GM12878 (cell line): ENCODE measurements at regions not wholly inside any gene's neighbourhood (a gene's known extent, or its start where the extent isn't known, plus 50 kb on each side); places are given as distances from the start of the nearest gene placed in this dataset.

Source experiments
- ATAC-seq: fragments of 200-7000 bp; cut with Tn5 transposase; 3 replicates; pipeline ENCODE4 v1.9.1; 2020; ENCODE audit warnings: mild to moderate bottlenecking, moderate library complexity
- BruUV-seq: library from RNA; stranded (reverse); fragments of 400-500 nt; replicated peaks from 2 replicates; lab custom pipeline; 2021; lab: Mats Ljungman, UMichigan
- CTCF ChIA-PET: fragments of 300-600 bp; sonication (Branson Sonifier 250); formaldehyde crosslinking; extraction: SDS; loops from one replicate; lab custom pipeline; 2021; ENCODE audit warnings: inconsistent platforms; lab: Yijun Ruan, JAX
- POLR2A ChIA-PET: fragments of 350-600 bp; formaldehyde crosslinking; extraction: SDS; loops from one replicate; lab custom pipeline; 2021; ENCODE audit warnings: inconsistent platforms; lab: Charles Lee
- RAD21 ChIA-PET: fragments of 300-600 bp; sonication (Branson Sonifier 250); formaldehyde crosslinking; loops from one replicate; lab custom pipeline; 2023; ENCODE audit warnings: antibody characterized with exemption; ENCODE audit not compliant: unreplicated experiment; lab: Charles Lee
- SMC1A ChIA-PET: fragments of 300-600 bp; sonication (Branson Sonifier 250); formaldehyde crosslinking; loops from one replicate; lab custom pipeline; 2023; ENCODE audit not compliant: unreplicated experiment, uncharacterized antibody; lab: Charles Lee
- DNase-seq: peaks from one replicate; pipeline ENCODE4 v3.0.0-alpha.2; 2011; ENCODE audit warnings: low read depth, low spot score
- FAIRE-seq: peaks from 3 replicates; lab custom pipeline; 2011; peaks lifted over from hg19 to GRCh38; lab: Jason Lieb, UNC
- H2AFZ ChIP-seq: 2 replicates; pipeline ENCODE4 v1.6.0; 2011; ENCODE audit warnings: low read depth, low read length, control low read depth; ENCODE audit not compliant: control insufficient read depth
- H3K27ac ChIP-seq: 2 replicates; pipeline ENCODE4 v1.5.1; 2011; ENCODE audit warnings: control low read depth; ENCODE audit not compliant: control insufficient read depth, insufficient read depth
- H3K27me3 ChIP-seq, 2 experiments: replicated peaks in 1 of 2; 2 replicates each; pipeline versions ENCODE4 v1.6.0 to v1.6.1; 2011; ENCODE audit warnings: low read length in 1 of 2; ENCODE audit not compliant: control insufficient read depth in 2 of 2, insufficient read depth in 2 of 2
- H3K36me3 ChIP-seq, 2 experiments: 2 replicates each; pipeline ENCODE4 v1.5.1; 2011; ENCODE audit warnings: low read length in 1 of 2; ENCODE audit not compliant: control insufficient read depth in 2 of 2, insufficient read depth in 2 of 2
- H3K4me1 ChIP-seq: 2 replicates; pipeline ENCODE4 v1.6.1; 2011; ENCODE audit warnings: mild to moderate bottlenecking, low read length, moderate library complexity, mixed read lengths; ENCODE audit not compliant: control insufficient read depth, insufficient read depth
- H3K4me2 ChIP-seq: 2 replicates; pipeline ENCODE4 v1.6.0; 2011; ENCODE audit warnings: control low read depth; ENCODE audit not compliant: control insufficient read depth, insufficient read depth
- H3K4me3 ChIP-seq: fragments of 200-600 bp; sonication (generic); 2 replicates; pipeline ENCODE4 v1.5.1; 2016
- H3K79me2 ChIP-seq: 2 replicates; pipeline ENCODE4 v1.6.0; 2011; ENCODE audit warnings: low read length; ENCODE audit not compliant: control insufficient read depth, insufficient read depth
- H3K9ac ChIP-seq: 2 replicates; pipeline ENCODE4 v1.8.0; 2011; ENCODE audit warnings: low read length, control low read depth, mixed read lengths; ENCODE audit not compliant: control insufficient read depth, insufficient read depth
- H3K9me3 ChIP-seq: replicated peaks from 3 replicates; pipeline ENCODE4 v1.5.1; 2011; ENCODE audit warnings: mild to moderate bottlenecking, low read length; ENCODE audit not compliant: control insufficient read depth, insufficient read depth
- H4K20me1 ChIP-seq: 2 replicates; pipeline ENCODE4 v1.6.0; 2011; ENCODE audit not compliant: control insufficient read depth, insufficient read depth
- DPF2 ChIP-seq: fragments of 450-650 bp; IDR thresholded peaks from 2 replicates; pipeline ENCODE4 v1.6.1; 2017; ENCODE audit warnings: mild to moderate bottlenecking
- E4F1 ChIP-seq: fragments of 450-650 bp; IDR thresholded peaks from 2 replicates; pipeline ENCODE4 v1.6.1; 2018; ENCODE audit warnings: borderline replicate concordance, mild to moderate bottlenecking; ENCODE audit not compliant: partially characterized antibody
- EGR1 ChIP-seq, 2 experiments: IDR thresholded peaks; 1 replicate in 1 of 2; 2 replicates in 1 of 2; pipeline ENCODE4 v1.6.1; 2011 to 2012; ENCODE audit warnings: low read depth in 2 of 2, low read length in 2 of 2, borderline replicate concordance in 1 of 2, mild to moderate bottlenecking in 1 of 2, moderate library complexity in 1 of 2
- ELK1 ChIP-seq: IDR thresholded peaks from 2 replicates; pipeline ENCODE4 v1.6.1; 2012; ENCODE audit warnings: low read depth, low read length, improper control_type of control experiment
- EZH2 ChIP-seq: IDR thresholded peaks from 2 replicates; pipeline ENCODE4 v1.6.1; 2012; ENCODE audit warnings: low read depth, mild to moderate bottlenecking, control low read depth, inconsistent platforms, low read length, borderline replicate concordance; ENCODE audit not compliant: control insufficient read depth
- HCFC1 ChIP-seq: fragments of 150-350 bp; IDR thresholded peaks from 2 replicates; pipeline ENCODE4 v1.6.1; 2014; ENCODE audit warnings: low read length
- MEF2B ChIP-seq: fragments of 450-650 bp; IDR thresholded peaks from 2 replicates; pipeline ENCODE4 v1.6.1; 2018; ENCODE audit warnings: mild to moderate bottlenecking, moderate library complexity; ENCODE audit not compliant: partially characterized antibody, poor library complexity, severe bottlenecking
- RB1 ChIP-seq: fragments of 450-650 bp; formaldehyde crosslinking; IDR thresholded peaks from 2 replicates; pipeline ENCODE4 v1.6.1; 2017; ENCODE audit warnings: mild to moderate bottlenecking, borderline replicate concordance
- SIN3A ChIP-seq: IDR thresholded peaks from 2 replicates; pipeline ENCODE4 v1.6.1; 2012; ENCODE audit warnings: low read depth, low read length, improper control_type of control experiment
- SMC3 ChIP-seq: IDR thresholded peaks from 2 replicates; pipeline ENCODE4 v1.6.1; 2011; ENCODE audit warnings: low read length, improper control_type of control experiment, borderline replicate concordance
- WRNIP1 ChIP-seq: IDR thresholded peaks from 2 replicates; pipeline ENCODE4 v1.6.1; 2011; ENCODE audit warnings: low read depth, low read length, improper control_type of control experiment, borderline replicate concordance
- ZNF24 ChIP-seq: fragments of 450-650 bp; IDR thresholded peaks from 2 replicates; pipeline ENCODE4 v1.6.1; 2017; ENCODE audit warnings: antibody characterized with exemption, mild to moderate bottlenecking
- WGBS: methylation state at CpG from one replicate; pipeline ENCODE4 v1.1.6; 2016; ENCODE audit warnings: low lambda C conversion rate; ENCODE audit not compliant: insufficient replicate concordance, insufficient coverage; ENCODE audit errors: missing lambda C conversion rate; 5-methylcytosine and 5-hydroxymethylcytosine counted together
- in situ Hi-C: fragments of 300-500 bp; cut with MboI; formaldehyde crosslinking; loops from 9 replicates; pipeline ENCODE4 v1.14.3; 2018; ENCODE audit warnings: mixed read lengths
- intact Hi-C: fragments of 100-400 bp; cut with micrococcal nuclease; formaldehyde crosslinking; loops from one replicate; pipeline ENCODE4 v1.14.2; 2022; ENCODE audit not compliant: unreplicated experiment
- TF ChIP-seq, protein P1 (sequence below): fragments of 450-650 bp; IDR thresholded peaks from 2 replicates; pipeline ENCODE4 v1.6.1; 2017; ENCODE audit warnings: borderline replicate concordance
- TF ChIP-seq, protein P2 (sequence below): fragments of 450-650 bp; IDR thresholded peaks from 2 replicates; pipeline ENCODE4 v1.6.1; 2016; ENCODE audit warnings: mild to moderate bottlenecking, moderate library complexity, borderline replicate concordance
- TF ChIP-seq, protein P3 (sequence below): IDR thresholded peaks from 2 replicates; pipeline ENCODE4 v1.6.1; 2012; ENCODE audit warnings: low read depth, low read length, improper control_type of control experiment

DNA sequence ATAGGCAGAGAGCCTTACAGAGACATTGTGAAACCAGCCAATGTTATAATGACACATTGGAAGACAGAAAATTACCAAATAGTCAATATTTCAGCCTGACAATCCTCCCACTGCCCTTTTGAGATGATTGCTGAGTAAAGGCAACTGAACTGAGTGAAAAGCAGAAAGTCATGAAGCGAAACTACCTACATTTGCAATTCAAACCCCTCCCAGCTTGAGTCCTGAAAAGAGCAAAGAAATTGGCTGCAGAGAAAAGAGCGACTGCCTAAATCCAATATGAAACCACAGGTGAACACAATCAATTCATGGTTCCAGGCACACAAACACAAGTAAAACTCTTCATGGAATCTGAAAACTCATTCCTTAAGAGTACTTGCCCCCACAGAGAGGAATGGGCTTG, 143.4 kb upstream of the CHRM3 start:
- CTCF ChIA-PET, result no interaction called here
- TF ChIP-seq EGR1 (IDR thresholded peaks at IDR 0.05; ENCODE audit: borderline replicate concordance in 1 of 2, low read depth in 2 of 2, low read length in 2 of 2) (no peak), E4F1 (no peak), SIN3A (no peak), HCFC1 (no peak), RB1 (no peak), MEF2B (no peak), ELK1 (no peak), DPF2 (no peak), EZH2 (no peak), SMC3 (no peak), ZNF24 (no peak), WRNIP1 (no peak)
- TF ChIP-seq, protein P1, sequence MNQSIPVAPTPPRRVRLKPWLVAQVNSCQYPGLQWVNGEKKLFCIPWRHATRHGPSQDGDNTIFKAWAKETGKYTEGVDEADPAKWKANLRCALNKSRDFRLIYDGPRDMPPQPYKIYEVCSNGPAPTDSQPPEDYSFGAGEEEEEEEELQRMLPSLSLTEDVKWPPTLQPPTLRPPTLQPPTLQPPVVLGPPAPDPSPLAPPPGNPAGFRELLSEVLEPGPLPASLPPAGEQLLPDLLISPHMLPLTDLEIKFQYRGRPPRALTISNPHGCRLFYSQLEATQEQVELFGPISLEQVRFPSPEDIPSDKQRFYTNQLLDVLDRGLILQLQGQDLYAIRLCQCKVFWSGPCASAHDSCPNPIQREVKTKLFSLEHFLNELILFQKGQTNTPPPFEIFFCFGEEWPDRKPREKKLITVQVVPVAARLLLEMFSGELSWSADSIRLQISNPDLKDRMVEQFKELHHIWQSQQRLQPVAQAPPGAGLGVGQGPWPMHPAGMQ, result no peak
- TF ChIP-seq, protein P2, sequence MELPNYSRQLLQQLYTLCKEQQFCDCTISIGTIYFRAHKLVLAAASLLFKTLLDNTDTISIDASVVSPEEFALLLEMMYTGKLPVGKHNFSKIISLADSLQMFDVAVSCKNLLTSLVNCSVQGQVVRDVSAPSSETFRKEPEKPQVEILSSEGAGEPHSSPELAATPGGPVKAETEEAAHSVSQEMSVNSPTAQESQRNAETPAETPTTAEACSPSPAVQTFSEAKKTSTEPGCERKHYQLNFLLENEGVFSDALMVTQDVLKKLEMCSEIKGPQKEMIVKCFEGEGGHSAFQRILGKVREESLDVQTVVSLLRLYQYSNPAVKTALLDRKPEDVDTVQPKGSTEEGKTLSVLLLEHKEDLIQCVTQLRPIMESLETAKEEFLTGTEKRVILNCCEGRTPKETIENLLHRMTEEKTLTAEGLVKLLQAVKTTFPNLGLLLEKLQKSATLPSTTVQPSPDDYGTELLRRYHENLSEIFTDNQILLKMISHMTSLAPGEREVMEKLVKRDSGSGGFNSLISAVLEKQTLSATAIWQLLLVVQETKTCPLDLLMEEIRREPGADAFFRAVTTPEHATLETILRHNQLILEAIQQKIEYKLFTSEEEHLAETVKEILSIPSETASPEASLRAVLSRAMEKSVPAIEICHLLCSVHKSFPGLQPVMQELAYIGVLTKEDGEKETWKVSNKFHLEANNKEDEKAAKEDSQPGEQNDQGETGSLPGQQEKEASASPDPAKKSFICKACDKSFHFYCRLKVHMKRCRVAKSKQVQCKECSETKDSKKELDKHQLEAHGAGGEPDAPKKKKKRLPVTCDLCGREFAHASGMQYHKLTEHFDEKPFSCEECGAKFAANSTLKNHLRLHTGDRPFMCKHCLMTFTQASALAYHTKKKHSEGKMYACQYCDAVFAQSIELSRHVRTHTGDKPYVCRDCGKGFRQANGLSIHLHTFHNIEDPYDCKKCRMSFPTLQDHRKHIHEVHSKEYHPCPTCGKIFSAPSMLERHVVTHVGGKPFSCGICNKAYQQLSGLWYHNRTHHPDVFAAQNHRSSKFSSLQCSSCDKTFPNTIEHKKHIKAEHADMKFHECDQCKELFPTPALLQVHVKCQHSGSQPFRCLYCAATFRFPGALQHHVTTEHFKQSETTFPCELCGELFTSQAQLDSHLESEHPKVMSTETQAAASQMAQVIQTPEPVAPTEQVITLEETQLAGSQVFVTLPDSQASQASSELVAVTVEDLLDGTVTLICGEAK, result no peak
- TF ChIP-seq, protein P3, sequence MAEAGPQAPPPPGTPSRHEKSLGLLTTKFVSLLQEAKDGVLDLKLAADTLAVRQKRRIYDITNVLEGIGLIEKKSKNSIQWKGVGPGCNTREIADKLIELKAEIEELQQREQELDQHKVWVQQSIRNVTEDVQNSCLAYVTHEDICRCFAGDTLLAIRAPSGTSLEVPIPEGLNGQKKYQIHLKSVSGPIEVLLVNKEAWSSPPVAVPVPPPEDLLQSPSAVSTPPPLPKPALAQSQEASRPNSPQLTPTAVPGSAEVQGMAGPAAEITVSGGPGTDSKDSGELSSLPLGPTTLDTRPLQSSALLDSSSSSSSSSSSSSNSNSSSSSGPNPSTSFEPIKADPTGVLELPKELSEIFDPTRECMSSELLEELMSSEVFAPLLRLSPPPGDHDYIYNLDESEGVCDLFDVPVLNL, result no peak

More for the DNA sequence above, 143.4 kb upstream of the CHRM3 start:
- Histone ChIP-seq H3K27ac (no peak overlapping the region), H2AFZ (no peak overlapping the region), H3K4me2 (no peak overlapping the region), H3K27me3 (no peaks in the 10 kb centered on the region), H3K4me1 (no peaks in the 10 kb centered on the region), H4K20me1 (no peaks in the 10 kb centered on the region), H3K36me3 (no peaks in the 10 kb centered on the region), H3K79me2 (no peaks in the 10 kb centered on the region), H3K9me3 (no peaks in the 10 kb centered on the region; the same call in 2 of the 3 replicates), H3K9ac (no peak overlapping the region), H3K4me3 (no peak overlapping the region)
- BruUV-seq, result no TSS peak
- intact Hi-C loops (no loop called here), in situ Hi-C loops (no loop called here)
- ChIA-PET SMC1A (no interaction called here), POLR2A (no interaction called here), RAD21 (no interaction called here)
- no peak for ATAC-seq
- no peak for FAIRE-seq
- DNase-seq, result no peak
- 21% methylated on average over 2 of the region's 2 CpGs for WGBS
